ENCODE measurements at regions not wholly inside any gene's neighbourhood (a gene's known extent, or its start where the extent isn't known, plus 50 kb on each side); places are given as distances from the start of the nearest gene placed in this dataset.

- TF ChIP-seq EP300 (IDR thresholded peaks at IDR 0.05) (no peak), POLR2AphosphoS5 (IDR thresholded peaks at IDR 0.05) (no peak), CTCF (IDR thresholded peaks at IDR 0.05) (no peak), POLR2A (IDR thresholded peaks at IDR 0.05) (no peak)
- Histone ChIP-seq H3K4me3 (no peak overlapping the region), H3K27ac (no peak overlapping the region), H3K27me3 (no peaks in the 10 kb centered on the region), H3K9me3 (peaks cover 0 to 19% (median 0%) of the 10 kb centered on the region in 3 donors), H3K36me3 (no peaks in the 10 kb centered on the region), H3K4me1 (no peaks in the 10 kb centered on the region)
- no peak for ATAC-seq
- 69 to 74% methylated on average over 2 of the region's 2 CpGs for WGBS, 2 donors (ENCODE audit: low coverage in 1 of 2)
These were observed 547.8 kb downstream of the TLR4 start for GRCh38 chr9:118252027-118252426.

GRCh38 chr9:118262191-118262590 lies 558.0 kb downstream of the TLR4 start:
- TF ChIP-seq POLR2AphosphoS5 (IDR thresholded peaks at IDR 0.05): no peak
- TF ChIP-seq POLR2A (IDR thresholded peaks at IDR 0.05): no peak
- TF ChIP-seq CTCF (IDR thresholded peaks at IDR 0.05): no peak
- no peak for TF ChIP-seq EP300 (IDR thresholded peaks at IDR 0.05)
- H3K27ac ChIP-seq: no peak overlapping the region
- peaks cover 0 to 21% (median 0%) of the 10 kb centered on the region in 3 donors for H3K9me3 ChIP-seq
- no peak overlapping the region for H3K4me3 ChIP-seq
- H3K36me3 ChIP-seq: no peaks in the 10 kb centered on the region
- no peaks in the 10 kb centered on the region for H3K27me3 ChIP-seq
- ATAC-seq: no peak
- H3K4me1 ChIP-seq: no peaks in the 10 kb centered on the region
- 86% methylated on average over 1 of the region's 1 CpG; no CpG with 5 or more reads in 1 of the 2 donors for WGBS, 2 donors (ENCODE audit: low coverage in 1 of 2)

GRCh38 chr9:118263949-118264348 lies 559.7 kb downstream of the TLR4 start:
- no peaks in the 10 kb centered on the region for H3K4me1 ChIP-seq

GRCh38 chr9:118268046-118268445 lies 563.8 kb downstream of the TLR4 start:
- Histone ChIP-seq H3K9me3 (no peaks in the 10 kb centered on the region), H3K27me3 (no peaks in the 10 kb centered on the region), H3K4me3 (no peak overlapping the region), H3K27ac (no peak overlapping the region), H3K4me1 (no peaks in the 10 kb centered on the region), H3K36me3 (no peaks in the 10 kb centered on the region)
- TF ChIP-seq POLR2AphosphoS5 (IDR thresholded peaks at IDR 0.05): no peak
- TF ChIP-seq POLR2A (IDR thresholded peaks at IDR 0.05): no peak
- no peak for TF ChIP-seq CTCF (IDR thresholded peaks at IDR 0.05)
- no peak for TF ChIP-seq EP300 (IDR thresholded peaks at IDR 0.05)
- 81 to 83% methylated on average over 6 of the region's 6 CpGs for WGBS, 2 donors (ENCODE audit: low coverage in 1 of 2)
- ATAC-seq: no peak

More at GRCh38 chr9:118263949-118264348, 559.7 kb downstream of the TLR4 start:
- Histone ChIP-seq H3K9me3 (peaks cover 0 to 21% (median 0%) of the 10 kb centered on the region in 3 donors), H3K36me3 (no peaks in the 10 kb centered on the region), H3K27ac (no peak overlapping the region), H3K27me3 (no peaks in the 10 kb centered on the region), H3K4me3 (no peak overlapping the region)
- no peak for TF ChIP-seq EP300 (IDR thresholded peaks at IDR 0.05)
- no peak for TF ChIP-seq CTCF (IDR thresholded peaks at IDR 0.05)
- TF ChIP-seq POLR2A (IDR thresholded peaks at IDR 0.05): no peak
- no peak for TF ChIP-seq POLR2AphosphoS5 (IDR thresholded peaks at IDR 0.05)
- ATAC-seq: no peak

GRCh38 chr9:118269623-118270022 lies 565.4 kb downstream of the TLR4 start:
- Histone ChIP-seq H3K4me3 (no peak overlapping the region), H3K27me3 (no peaks in the 10 kb centered on the region), H3K27ac (no peak overlapping the region), H3K36me3 (no peaks in the 10 kb centered on the region), H3K4me1 (no peaks in the 10 kb centered on the region), H3K9me3 (no peaks in the 10 kb centered on the region)
- TF ChIP-seq CTCF (IDR thresholded peaks at IDR 0.05) (no peak), POLR2AphosphoS5 (IDR thresholded peaks at IDR 0.05) (no peak), EP300 (IDR thresholded peaks at IDR 0.05) (no peak), POLR2A (IDR thresholded peaks at IDR 0.05) (no peak)
- WGBS, 2 donors (ENCODE audit: low coverage in 1 of 2): 34 to 59% methylated on average over 3 of the region's 3 CpGs
- ATAC-seq: no peak
